AG04450 (cell line): ENCODE measurements at regions not wholly inside any gene's neighbourhood (a gene's known extent, or its start where the extent isn't known, plus 50 kb on each side); places are given as distances from the start of the nearest gene placed in this dataset.

Experiments used
- CTCF ChIA-PET: fragments of 300-600, 350-600 bp; formaldehyde crosslinking; extraction: SDS; loops from one replicate; lab custom pipeline; 2022; ENCODE audit warnings: antibody characterized with exemption, inconsistent platforms; lab: Charles Lee
- POLR2A ChIA-PET: fragments of 350-600 bp; formaldehyde crosslinking; extraction: SDS; loops from one replicate; lab custom pipeline; 2021; ENCODE audit warnings: antibody characterized with exemption, inconsistent platforms; lab: Yijun Ruan, JAX
- DNase-seq: peaks from one replicate; pipeline ENCODE4 v3.0.0-alpha.2; 2011; ENCODE audit warnings: low read depth, low spot score
- H3K27ac ChIP-seq: one replicate; pipeline ENCODE4 v1.5.1; 2012; ENCODE audit warnings: low read depth, low read length, control low read depth
- H3K27me3 ChIP-seq: one replicate; pipeline ENCODE4 v1.6.0; 2012; ENCODE audit warnings: low read length; ENCODE audit not compliant: control insufficient read depth, insufficient read depth
- H3K4me3 ChIP-seq: 2 replicates; pipeline ENCODE4 v1.5.1; 2011; ENCODE audit warnings: mild to moderate bottlenecking, low read depth, low read length, control low read depth
- H3K9me3 ChIP-seq: 2 replicates; pipeline ENCODE4 v1.5.1; 2012; ENCODE audit warnings: low read length; ENCODE audit not compliant: control insufficient read depth, insufficient read depth
- TF ChIP-seq, protein P1 (sequence below): IDR thresholded peaks from 2 replicates; pipeline ENCODE4 v1.5.1; 2011; ENCODE audit warnings: low read depth, low read length, control low read depth, inconsistent platforms

GRCh38 chr21:17454315-17455027, 58.4 kb upstream of the CXADR start:
- no peak overlapping the region for H3K4me3 ChIP-seq
- DNase-seq = peak; percentile 44
- CTCF ChIA-PET = interaction anchor here (1.4 kb wide), 1 partner anchor 67 kb away, joined by 3 read pairs; no protein-coding TSS in a partner anchor
- TF ChIP-seq, protein P1, sequence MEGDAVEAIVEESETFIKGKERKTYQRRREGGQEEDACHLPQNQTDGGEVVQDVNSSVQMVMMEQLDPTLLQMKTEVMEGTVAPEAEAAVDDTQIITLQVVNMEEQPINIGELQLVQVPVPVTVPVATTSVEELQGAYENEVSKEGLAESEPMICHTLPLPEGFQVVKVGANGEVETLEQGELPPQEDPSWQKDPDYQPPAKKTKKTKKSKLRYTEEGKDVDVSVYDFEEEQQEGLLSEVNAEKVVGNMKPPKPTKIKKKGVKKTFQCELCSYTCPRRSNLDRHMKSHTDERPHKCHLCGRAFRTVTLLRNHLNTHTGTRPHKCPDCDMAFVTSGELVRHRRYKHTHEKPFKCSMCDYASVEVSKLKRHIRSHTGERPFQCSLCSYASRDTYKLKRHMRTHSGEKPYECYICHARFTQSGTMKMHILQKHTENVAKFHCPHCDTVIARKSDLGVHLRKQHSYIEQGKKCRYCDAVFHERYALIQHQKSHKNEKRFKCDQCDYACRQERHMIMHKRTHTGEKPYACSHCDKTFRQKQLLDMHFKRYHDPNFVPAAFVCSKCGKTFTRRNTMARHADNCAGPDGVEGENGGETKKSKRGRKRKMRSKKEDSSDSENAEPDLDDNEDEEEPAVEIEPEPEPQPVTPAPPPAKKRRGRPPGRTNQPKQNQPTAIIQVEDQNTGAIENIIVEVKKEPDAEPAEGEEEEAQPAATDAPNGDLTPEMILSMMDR = no peak
- H3K9me3 ChIP-seq = no peaks in the 10 kb centered on the region; the same call in 1 of the 2 replicates
- H3K27ac ChIP-seq = no peak overlapping the region
- H3K27me3 ChIP-seq = no peaks in the 10 kb centered on the region
- POLR2A ChIA-PET = no interaction called here

DNA sequence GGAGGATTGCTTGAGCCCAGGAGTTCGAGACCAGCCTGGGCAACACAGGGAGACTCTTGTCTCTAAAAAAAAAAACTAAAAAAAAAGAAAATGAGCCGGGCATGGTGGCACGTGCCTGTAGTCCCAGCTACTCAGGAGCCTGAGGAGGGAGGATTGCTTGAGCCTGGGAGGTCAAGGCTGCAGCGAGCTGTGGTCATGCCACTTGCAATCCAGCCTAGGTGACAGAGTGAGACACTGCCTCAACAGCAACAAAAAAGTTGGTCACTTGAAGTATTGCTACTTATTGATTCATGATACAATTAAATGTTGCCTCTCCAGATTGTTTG, 57.9 kb upstream of the CXADR start:
- CTCF ChIA-PET = interaction anchor here (1.4 kb wide), 1 partner anchor 68 kb away, joined by 3 read pairs; no protein-coding TSS in a partner anchor
- Histone ChIP-seq H3K4me3 (no peak overlapping the region), H3K27me3 (no peaks in the 10 kb centered on the region), H3K27ac (no peak overlapping the region), H3K9me3 (no peaks in the 10 kb centered on the region; the same call in 1 of the 2 replicates)
- DNase-seq = no peak
- POLR2A ChIA-PET = no interaction called here
- TF ChIP-seq, protein P1 = no peak

DNA sequence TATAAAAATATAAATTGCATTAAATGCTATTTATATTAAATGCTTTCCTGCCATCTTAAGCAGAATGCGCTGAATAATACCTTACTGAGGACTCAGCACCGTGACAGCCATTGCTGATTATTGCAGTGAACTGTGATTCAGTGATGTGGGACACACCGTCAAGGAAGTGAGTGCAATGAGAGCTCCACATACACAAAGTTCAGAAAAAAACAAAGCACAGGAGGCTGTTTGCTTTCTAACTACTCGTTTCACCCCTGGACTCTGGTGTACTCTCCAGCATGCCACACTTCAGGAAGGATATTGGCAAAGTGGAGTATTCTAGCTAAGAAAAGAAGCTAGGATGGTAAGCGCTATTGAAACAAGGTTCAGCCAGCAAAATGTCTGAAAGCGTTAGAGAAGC, 57.4 kb upstream of the CXADR start:
- no peak overlapping the region for H3K4me3 ChIP-seq
- CTCF ChIA-PET = interaction anchor here (1.4 kb wide), 1 partner anchor 68 kb away, joined by 3 read pairs; no protein-coding TSS in a partner anchor
- TF ChIP-seq, protein P1 = no peak
- H3K9me3 ChIP-seq = no peaks in the 10 kb centered on the region; the same call in 1 of the 2 replicates
- POLR2A ChIA-PET = no interaction called here
- DNase-seq = no peak
- H3K27me3 ChIP-seq = no peaks in the 10 kb centered on the region
- H3K27ac ChIP-seq = no peak overlapping the region

GRCh38 chr21:17458279-17458678, 54.6 kb upstream of the CXADR start:
- ChIA-PET POLR2A (no interaction called here), CTCF (no interaction called here)
- TF ChIP-seq, protein P1 = no peak
- Histone ChIP-seq H3K9me3 (no peaks in the 10 kb centered on the region; the same call in 1 of the 2 replicates), H3K27ac (no peak overlapping the region), H3K27me3 (no peaks in the 10 kb centered on the region), H3K4me3 (no peak overlapping the region)
- no peak for DNase-seq

- TF ChIP-seq, protein P1 = no peak
- no peak overlapping the region for H3K4me3 ChIP-seq
- CTCF ChIA-PET = no interaction called here
- no peaks in the 10 kb centered on the region for H3K27me3 ChIP-seq
- H3K9me3 ChIP-seq = no peaks in the 10 kb centered on the region; the same call in 1 of the 2 replicates
- DNase-seq = no peak
- H3K27ac ChIP-seq = no peak overlapping the region
- POLR2A ChIA-PET = no interaction called here
These were observed 52.7 kb upstream of the CXADR start for GRCh38 chr21:17460094-17460493.
